ENCODE measurements at regions not wholly inside any gene's neighbourhood (a gene's known extent, or its start where the extent isn't known, plus 50 kb on each side); places are given as distances from the start of the nearest gene placed in this dataset.
"Not testable (repeated sequence)": the region's sequence is repeated elsewhere in the genome, so short reads cannot be mapped to it uniquely, and the experiment has no call there.

DNA sequence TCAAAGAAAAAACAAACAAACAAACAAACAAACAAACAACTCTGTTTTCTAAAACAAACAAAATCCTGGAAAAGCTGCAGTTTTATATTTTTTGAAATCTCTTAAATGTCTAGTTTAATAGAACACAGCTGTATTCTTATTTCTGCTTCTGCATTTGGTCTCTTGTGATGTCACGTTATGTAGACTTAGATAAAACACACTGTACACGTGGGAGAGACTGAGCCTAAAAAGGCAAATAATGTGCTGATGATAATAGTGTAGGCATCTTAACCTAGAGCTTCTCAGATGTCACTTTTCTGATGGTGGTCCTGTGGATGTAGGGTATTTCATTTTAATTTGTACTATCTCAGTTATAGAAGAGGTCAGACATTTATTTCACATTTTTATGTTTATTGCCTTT is 261.7 kb downstream of the UTRN start:
- no peak for DNase-seq

DNA sequence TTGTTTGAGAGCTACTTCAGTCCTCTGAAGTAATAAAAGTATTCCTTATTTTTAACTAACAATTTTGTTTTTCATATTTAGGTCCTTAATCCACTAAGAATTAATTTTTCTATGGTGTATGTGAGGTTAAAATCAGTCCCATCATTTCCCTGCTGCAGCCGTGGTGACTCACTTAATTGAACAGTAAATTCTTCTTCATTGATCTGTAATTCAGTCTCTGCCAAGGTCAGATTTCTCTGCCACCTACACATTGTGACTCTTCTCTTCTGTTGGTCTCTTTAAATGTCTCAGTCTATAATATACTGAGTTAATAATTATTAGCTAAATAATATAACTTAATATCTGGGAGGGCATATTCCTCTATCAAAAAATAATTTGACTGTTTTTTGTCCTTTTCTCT is 262.3 kb downstream of the UTRN start:
- DNase-seq: no peak

DNA sequence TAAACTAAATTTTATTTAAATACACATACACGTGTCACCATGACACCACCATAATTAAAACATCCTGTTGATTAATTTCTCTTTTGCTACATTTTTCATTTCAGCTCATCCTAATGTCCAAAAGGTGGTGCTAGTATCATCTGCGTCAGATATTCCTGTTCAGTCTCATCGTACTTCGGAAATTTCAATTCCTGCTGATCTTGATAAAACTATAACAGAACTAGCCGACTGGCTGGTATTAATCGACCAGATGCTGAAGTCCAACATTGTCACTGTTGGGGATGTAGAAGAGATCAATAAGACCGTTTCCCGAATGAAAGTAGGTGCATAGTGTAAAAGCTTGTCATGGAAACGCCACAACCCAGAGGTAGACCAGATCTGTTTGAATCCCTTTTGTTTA is 263.4 kb downstream of the UTRN start:
- DNase-seq: no peak

DNA sequence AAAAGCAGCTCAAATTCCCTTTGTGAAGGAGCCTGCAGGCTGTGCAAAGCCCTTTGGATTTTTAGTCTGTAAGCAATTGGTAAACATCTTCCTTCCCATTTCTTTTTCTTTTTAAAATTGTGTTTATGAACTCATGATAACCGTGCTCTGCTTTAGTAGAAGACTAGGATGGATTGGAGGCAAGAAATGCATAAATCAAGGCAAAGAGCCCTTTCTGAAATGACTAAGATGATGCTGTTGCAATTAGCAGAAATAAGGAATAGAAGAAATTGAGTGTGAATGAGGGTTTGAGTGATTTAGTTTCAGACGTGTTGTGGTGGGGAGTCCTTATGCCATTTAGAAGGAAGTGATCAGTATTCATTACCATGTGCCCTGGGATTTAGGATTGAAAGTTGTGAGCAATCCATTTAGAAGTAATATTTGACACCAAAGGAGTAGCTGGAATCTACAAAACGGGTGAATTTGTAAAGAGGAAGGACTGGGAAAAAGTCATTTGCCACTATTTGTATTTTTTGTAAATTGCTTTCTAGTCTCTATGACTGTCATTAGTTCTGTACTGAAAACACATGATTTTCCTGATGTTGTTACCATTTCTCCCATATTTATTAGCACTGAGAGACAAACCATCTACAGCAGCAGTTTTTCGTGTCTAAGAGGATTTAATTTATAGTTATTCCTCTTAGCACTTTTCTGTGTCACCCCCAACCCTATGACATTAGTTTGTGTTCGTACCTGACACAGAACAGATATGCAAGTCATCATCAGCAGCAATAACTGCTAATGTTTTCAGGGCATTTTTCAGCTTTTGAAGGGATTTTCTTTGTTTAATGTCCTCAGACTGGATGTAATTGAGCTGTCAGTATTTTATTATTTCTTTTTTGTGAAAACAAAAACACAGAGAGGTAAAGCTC is 265.0 kb downstream of the UTRN start:
- no peak for DNase-seq

DNA sequence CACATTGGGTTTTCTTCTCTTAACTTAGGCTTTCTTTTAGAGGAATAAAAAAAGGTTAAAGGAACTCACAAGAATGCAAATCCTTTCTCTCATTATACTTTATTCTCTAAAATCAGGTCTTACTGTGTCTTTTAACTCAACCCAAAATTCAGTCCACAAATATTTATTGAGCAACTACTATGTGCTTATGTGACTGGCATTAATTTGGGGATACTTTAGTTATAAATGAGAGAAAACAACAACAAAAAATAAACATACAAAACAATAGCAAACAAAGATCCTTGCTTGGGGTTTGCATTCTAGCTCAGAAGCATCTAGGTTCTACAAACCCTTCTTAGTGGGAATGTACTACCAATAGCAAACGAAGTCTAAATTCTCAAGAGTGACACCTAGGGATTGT is 266.2 kb downstream of the UTRN start:
- DNase-seq: no peak

DNA sequence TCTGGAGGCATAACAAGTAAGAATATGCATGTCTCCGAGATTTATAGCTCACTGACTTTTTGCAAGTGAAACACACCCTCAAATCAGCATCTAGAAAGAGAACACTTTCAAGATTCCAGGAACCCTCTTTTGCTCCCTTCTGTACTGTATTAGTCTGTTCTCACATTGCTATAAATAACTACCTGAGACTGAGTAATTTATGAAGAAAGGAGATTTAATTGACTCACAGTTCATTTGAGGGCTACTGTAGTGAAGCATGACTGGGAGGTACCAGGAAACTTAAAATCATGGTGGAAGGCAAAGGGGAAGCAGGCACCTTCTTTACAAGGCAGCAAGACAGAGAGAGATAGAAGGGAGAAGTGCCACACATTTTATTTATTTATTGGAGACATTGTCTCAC is 269.9 kb downstream of the UTRN start:
- DNase-seq: no peak

DNA sequence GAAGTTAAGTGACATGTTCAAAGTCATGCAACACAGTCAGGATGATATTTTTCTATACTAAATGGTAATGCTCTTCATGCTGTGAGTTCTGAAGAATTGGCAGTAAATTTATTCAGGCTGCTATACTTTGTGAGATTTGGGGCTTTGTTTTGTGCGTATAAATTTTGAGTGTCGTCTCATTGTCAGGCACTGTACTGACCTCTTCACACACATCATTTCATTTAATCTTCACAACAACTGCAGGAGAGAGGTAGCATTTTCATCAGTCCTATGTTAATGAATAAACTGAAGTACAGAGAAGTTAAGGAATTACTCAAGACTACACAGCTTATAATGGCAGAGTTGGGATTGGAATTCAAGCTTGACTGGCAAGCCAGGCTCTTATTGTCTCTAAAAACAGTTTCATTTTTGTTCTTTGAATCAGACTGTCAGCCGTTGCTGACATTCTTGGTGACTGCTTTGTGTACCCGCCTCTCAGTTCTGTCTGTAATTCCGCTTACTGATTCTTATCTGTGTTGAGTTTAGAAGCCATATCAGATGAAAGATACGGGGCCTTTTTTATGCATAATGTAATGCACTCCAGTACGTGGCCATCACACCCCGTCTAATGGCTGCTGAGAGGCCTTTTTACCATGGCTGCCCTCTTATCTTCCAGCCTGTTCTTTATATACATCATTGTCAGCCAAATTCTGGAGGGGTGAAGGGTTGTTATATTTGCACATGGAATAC is 274.9 kb downstream of the UTRN start:
- DNase-seq: peak; percentile 8

DNA sequence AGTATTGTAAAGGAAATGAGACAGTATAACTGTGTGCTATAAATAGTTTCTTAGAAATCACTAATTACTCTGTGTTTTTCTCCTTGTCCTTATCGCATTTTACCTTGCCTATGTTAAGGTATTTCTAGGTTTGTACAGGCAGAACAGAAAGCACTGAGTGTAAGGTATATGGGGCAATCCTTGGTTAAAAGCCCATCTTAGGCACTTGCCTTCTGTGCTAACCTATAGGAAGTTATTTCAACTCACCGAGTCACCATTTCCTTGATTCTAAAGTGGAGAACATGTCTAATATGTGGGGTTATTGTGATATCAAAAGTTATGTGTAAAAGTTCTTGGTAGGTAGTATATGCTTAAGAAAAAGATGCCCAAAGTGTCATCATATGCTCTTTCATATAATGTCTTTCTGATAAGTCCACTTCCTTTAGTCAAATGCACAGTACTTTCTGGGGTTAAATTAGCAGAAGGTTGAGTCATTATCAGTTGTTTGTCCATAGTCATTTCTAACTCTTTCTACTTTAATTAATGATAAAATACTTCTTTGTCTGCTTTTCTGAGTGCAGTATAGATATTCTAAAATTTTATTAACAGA is 276.4 kb downstream of the UTRN start:
- DNase-seq: no peak

DNA sequence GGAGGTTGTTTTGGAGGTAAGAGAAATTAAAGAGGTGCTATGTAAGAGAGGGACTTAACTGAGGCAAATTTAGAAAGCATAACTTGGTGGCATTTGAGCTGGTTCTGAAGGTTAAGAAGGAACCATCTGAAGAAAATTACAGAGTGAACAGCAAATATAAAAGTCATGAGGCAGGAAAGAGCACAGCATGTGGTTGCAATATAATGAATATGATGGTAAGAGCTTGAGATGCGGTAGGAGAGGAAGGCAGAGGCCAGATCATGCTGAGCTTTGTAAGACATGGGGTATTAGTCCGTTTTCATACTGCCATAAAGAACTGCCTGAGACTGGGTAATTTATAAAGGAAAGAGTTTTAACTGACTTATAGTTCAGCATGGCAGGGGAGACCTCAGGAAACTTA is 279.1 kb downstream of the UTRN start:
- DNase-seq: no peak

DNA sequence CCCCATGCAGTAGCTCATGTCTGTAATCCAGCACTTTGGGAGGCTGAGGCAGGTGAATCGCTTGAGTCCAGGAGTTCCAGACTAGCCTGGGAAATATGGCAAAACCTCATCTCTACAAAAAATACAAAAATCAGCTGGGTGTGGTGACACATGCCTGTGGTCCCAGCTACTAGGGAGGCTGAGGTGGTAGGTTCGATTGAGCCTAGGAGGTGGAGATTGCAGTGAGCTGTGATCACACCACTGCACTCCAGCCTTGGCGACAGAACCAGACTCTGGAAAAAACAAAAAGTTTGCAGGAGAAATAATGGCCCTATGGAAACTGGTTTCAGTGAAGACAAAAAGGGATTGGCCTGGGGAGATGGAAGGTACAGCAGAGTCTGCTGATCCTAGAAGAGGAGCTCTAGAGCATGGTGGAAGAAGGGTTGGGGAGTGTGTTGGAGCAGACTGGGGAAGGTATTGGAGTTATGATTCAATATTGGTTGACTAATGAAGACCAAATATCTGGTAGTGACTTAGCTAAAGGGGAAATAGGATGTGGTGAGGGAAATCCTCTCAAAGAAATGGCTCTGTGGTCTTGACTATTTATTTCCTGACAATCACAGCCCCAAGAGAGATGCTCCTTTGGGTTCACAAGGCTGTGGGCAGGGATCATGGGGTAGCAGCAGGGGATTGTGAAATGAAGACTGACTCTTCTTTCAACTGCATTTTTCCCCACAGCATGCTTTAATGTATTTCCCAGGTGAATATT is 281.9 kb downstream of the UTRN start:
- DNase-seq: peak; percentile 38

DNA sequence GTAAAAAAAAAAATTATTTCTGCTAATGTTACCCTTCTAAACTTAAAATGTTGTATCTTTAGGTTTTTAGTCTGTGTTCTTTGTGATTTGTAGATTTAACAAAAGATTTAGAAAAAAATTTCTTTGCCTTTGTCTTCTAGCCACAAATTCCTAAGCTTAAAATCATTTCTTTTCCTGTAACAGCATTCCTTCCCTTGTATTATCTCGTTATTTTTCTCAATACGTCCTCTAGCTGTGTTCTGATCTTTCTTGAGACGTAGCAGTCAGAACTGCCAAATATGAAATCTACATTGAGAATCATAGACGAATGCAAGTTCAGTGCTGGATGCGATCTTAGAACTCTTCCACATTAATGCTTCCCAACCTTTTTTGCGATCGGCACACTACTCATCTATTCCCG is 283.1 kb downstream of the UTRN start:
- DNase-seq: no peak

DNA sequence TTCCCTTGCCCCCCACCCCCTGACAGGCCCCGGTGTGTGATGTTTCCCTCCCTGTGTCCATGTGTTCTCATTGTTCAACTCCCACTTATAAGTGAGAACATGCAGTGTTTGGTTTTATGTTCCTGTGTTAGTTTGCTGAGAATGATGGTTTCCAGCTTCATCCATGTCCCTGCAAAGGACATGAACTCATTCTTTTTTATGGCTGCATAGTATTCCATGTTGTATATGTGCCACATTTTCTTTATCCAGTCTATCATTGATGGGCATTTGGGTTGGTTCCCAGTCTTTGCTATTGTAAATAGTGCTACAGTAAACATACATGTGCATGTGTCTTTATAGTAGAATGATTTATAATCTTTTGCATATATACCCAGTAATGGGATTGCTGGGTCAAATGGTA is 287.4 kb downstream of the UTRN start:
- DNase-seq: not testable (repeated sequence)

DNA sequence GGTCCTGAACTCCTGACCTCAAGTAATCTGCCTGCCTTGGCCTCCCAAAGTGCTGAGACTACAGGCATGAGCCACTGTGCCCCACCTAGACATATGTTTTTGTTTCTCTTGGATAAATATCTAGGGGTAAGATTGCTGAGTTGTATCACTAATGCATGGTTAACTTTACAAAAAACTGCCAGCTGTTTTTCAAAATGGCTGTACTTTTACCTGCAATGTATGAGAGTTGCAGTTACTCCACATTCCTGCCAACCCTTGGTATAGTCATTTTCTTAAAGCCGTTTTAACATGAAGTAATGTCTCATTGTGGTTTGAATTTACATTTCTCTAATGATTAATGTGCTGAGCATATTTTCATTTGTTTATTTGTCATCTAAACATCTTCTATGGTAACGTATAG is 289.7 kb downstream of the UTRN start:
- DNase-seq: no peak

DNA sequence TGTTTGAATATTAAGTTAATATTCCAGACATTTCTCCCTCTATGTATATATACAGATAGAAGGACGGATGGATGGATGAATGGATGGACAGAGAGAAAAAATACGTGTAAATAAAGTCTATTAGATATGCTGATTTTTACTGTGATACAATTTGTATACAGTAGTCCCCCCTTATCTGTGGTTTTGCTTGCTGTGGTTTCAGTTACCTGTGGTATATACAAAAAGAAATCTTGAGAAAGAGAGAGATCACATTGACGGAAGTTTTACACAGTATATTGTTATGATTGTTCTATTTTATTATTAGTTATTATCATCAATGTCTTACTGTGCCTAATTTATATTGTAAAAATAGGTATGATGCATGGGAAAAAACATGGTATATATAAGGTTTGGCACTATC is 290.2 kb downstream of the UTRN start:
- no peak for DNase-seq

DNA sequence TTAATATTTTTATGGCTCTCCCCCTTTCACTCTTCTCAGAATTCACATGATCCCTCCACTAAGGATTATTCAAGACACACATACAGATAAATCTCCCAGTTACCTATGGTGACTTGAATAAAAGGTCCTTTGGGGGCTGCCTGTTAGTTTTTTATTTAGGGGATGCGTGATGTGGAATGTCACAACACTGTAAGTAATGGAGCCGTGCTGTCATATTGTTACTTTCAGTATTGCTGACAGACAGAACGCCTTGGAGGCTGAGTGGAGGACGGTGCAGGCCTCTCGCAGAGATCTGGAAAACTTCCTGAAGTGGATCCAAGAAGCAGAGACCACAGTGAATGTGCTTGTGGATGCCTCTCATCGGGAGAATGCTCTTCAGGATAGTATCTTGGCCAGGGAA is 291.7 kb downstream of the UTRN start:
- no peak for DNase-seq

DNA sequence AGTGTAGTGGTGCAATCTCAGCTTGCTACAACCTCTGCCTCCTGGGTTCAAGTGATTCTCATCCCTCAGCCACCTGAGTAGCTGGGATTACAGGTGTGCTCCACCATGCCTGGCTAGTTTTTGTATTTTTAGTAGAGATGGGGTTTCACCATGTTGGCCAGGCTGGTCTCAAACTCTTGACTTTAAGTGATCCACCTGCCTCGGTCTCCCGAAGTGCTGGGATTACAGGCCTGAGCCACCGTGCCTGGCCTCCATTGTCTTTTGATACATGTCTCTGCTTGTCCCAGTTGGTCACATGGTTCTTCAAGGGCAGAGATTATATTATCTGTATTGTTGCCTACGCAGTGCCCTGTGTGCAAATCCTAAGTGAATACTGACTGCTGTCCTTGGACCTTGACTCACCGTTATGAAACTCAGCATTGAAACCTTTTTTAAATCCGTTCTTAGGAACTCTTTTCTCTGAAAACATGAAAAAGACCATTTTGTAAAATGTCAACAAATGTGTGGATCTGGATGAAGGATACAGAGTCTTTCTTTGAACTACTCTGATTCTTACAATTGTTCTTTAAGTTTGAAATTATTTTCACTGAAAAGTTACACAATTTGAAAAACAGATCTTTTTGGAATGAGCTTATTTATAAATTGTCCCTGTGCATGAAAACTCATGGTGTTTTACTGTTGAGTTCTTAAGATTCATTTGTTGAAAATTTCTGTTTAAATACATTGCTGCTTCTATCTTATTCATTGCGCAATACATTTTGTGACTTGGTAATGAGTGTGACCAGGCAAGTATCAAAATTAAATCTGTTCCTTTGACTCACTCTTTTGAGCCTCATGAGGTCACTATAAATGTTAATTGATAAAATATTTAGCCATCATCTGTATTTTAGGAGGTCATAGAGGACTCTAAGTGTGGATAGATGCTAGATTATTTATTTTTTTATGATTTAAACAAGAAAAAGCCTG is 293.5 kb downstream of the UTRN start:
- no peak for DNase-seq

DNA sequence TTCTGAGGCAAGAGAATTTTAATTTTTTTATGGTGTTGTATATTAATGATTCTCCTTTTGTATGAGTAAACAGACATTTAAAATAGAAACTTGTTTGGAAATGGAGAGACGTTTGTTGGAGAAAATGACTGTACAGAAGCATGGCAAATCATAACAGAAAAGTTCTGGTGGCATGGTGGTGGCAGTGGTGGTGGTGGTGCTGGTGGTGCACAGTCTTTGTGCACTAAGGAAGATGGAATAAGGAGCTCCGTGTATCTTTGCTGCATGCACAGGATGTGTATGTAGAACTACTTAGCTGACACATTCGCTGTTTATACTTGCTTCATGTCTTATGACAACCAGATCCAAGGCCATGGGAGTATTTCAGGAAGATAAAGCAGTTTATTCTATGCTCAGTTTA is 294.9 kb downstream of the UTRN start:
- DNase-seq: no peak

DNA sequence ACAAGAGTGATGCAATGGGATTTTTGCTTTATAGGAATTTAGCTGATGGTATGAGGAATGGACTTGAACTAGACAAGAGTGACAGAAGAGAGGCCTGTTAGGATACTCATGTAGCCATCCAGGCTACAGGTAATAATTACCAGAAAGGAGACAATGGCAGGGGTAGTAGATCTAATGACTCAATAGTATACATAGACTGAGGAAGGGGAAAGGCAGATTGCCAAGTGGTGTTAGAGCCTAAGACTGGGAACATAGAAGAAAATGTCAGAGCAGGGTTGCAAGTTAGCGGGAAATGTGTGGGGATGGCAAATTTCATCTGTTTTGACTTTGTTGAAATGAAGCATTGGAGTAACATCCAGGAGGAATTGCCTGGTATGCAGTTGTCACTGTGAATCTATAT is 295.6 kb downstream of the UTRN start:
- DNase-seq: no peak

DNA sequence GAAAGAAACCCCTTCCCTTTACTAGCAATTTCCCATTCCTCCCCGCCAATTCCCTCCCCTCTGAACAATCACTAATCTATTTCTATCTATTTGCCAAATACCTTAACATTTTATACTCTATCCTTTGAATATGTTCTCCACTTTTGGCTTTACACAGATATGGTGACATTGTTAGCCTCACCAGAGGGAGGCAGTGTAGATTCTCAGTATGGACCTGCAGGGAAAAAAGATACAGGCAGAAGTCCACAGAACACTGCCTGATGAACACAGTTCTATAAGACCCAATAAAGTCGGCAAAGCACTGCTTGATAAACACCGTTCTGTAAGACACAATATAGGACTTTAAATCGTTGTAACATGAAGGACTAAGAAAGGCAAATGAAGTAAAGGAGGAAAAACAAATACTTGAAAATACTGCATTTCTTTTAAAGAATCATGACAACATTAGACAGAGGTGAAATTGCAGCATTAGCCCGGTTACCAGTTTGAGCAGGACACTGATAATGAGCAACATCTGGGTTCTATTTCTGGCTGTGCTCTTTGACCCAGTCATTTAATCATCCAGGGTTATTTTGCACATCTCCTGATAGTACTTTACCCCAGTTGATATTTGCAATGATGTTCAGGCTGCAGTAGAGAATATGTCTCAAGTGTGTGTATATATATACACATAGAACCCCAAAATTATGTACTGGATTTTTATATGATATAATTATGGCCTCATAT is 296.8 kb downstream of the UTRN start:
- DNase-seq: no peak

DNA sequence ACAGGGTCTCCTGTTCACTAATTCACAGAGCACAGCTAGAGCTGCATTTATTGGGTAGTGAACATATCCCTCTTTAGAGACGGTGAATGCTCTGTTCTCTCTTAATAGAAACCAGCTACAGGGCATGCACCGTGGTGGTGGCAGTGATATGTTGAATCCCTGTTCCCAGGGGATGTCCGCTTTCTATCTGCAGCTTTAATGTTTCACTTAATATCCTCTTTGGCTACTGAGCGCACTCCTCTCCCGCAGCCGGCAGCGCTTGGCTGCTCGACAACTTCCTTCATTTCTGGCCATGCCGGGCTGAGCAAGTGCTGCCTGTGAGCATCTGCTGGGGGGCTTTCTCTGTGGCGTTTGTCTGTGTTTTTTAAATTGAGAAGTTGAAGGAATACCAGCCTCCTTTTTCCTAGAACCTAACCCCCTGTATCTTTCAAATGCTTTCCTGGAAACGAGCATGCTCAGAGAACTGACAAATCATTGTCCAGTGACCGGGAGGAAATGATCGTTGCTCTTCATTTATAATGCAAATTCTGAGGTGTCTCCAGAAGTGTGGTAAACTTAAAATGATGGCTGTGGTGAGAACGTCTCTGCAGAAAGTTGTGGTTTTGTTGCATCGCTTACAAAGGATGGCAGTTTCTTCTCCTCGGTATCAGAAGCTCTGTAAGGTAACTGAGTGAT is 297.9 kb downstream of the UTRN start:
- DNase-seq: peak; percentile 82

DNA sequence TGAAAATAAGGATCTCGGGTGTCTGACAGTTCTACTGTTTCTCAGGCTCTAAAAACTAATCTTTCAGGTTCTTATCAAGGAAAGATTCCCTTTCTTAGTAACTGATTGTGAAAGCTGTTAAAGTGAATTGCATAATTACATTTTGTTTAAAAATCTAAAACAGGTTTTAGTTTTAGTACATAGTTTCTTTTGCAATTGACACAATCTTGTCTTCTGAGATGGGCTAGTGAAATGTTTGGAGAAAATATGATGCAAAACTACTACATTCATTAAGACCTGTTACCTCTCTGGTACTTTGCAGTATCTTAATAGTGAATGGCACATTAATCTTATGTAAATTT is 298.4 kb downstream of the UTRN start:
- no peak for DNase-seq
